ENCODE measurements at regions not wholly inside any gene's neighbourhood (a gene's known extent, or its start where the extent isn't known, plus 50 kb on each side); places are given as distances from the start of the nearest gene placed in this dataset.

- Histone ChIP-seq H3K23ac (ENCODE audit: insufficient read length, low read depth, low read length) (no peak overlapping the region), H3K4me2 (ENCODE audit: insufficient read depth, insufficient read length, low read length) (no peak overlapping the region), H3K18ac (ENCODE audit: insufficient read length, low read depth, low read length) (no peak overlapping the region), H2AK5ac (ENCODE audit: insufficient read length, low read length) (no peak overlapping the region), H4K20me1 (ENCODE audit: control insufficient read depth, insufficient read depth, insufficient read length) (no peaks in the 10 kb centered on the region), H4K5ac (ENCODE audit: insufficient read length, low read depth, low read length) (no peak overlapping the region), H3K27ac (ENCODE audit: insufficient read length, low read depth, low read length) (no peak overlapping the region), H2BK12ac (ENCODE audit: insufficient read length, low read depth, low read length) (no peak overlapping the region), H2BK5ac (ENCODE audit: insufficient read length, low read length) (no peak overlapping the region), H4K91ac (ENCODE audit: insufficient read length, low read depth, low read length) (no peak overlapping the region), H3K27me3 (ENCODE audit: insufficient read depth, low read length) (no peaks in the 10 kb centered on the region), H3K14ac (ENCODE audit: insufficient read depth, low read length) (0 out of 2 replicates have a peak overlapping the region, but pooled peaks have one; percentile 16), H3K23me2 (ENCODE audit: insufficient read length, low read depth, low read length, poor library complexity, severe bottlenecking) (no peaks in the 10 kb centered on the region), H3K9me3 (ENCODE audit: control insufficient read depth, low read depth, low read length) (no peaks in the 10 kb centered on the region), H2BK20ac (ENCODE audit: low read depth, low read length, poor library complexity, severe bottlenecking) (no peak overlapping the region), H3K56ac (ENCODE audit: insufficient read length, low read depth, low read length) (no peak overlapping the region), H2BK120ac (ENCODE audit: low read depth, low read length, poor library complexity, severe bottlenecking) (no peak overlapping the region), H3T11ph (ENCODE audit: low read length) (no peak overlapping the region), H2BK15ac (ENCODE audit: low read depth, low read length) (no peak overlapping the region), H3K79me1 (ENCODE audit: insufficient read depth, low read depth, low read length, poor library complexity, severe bottlenecking) (no peaks in the 10 kb centered on the region), H2AFZ (ENCODE audit: low read length) (no peak overlapping the region), H3K4me1 (ENCODE audit: insufficient read depth, low read length) (peaks cover 4% of the 10 kb centered on the region), H3K9ac (ENCODE audit: extremely low read depth, insufficient read length, low read length) (no peak overlapping the region), H3K79me2 (ENCODE audit: insufficient read depth, low read length) (no peaks in the 10 kb centered on the region), H3K4ac (ENCODE audit: low read depth, low read length) (no peak overlapping the region), H4K8ac (replicated peaks; ENCODE audit: insufficient read length, low read depth, low read length) (no peak overlapping the region)
- H3K27me3 Mint-ChIP-seq (ENCODE audit: low read depth): peaks cover 19% of the 10 kb centered on the region
- WGBS (ENCODE audit: extremely low coverage, insufficient read length, low lambda C conversion rate): no CpG with 5 or more reads among the region's 11 CpGs
- H3K9me3 Mint-ChIP-seq: no peaks in the 10 kb centered on the region; a peak in 1 of 5 replicates
- peak; percentile 48 for DNase-seq
- peaks cover 23 to 39% of the 10 kb centered on the region in 2 experiments for H3K4me1 Mint-ChIP-seq
- no peaks in the 10 kb centered on the region for H3K36me3 Mint-ChIP-seq (ENCODE audit: insufficient read depth in 1 of 3, low read depth in 3 of 3)
- TF ChIP-seq CTCF (conservative IDR thresholded peaks at IDR 0.05): no peak
- peak overlapping the region in 1 of 3 experiments; percentile 89; a peak in 3 of 7 replicates for H3K27ac Mint-ChIP-seq
- no peak overlapping the region for H3K4me3 Mint-ChIP-seq
Observed at GRCh38 chr6:33869826-33870423, 66.1 kb upstream of the MLN start.

All from H9 (cell line).